OCI-LY7 (cell line): ENCODE measurements at regions not wholly inside any gene's neighbourhood (a gene's known extent, or its start where the extent isn't known, plus 50 kb on each side); places are given as distances from the start of the nearest gene placed in this dataset. TPM values are rescaled to one million over a fixed set of nuclear protein-coding genes. Genes with fewer than 3 reads are reported as not detected.

Experiments used
- BruUV-seq: library from RNA; stranded (reverse); fragments of 400-500 nt; replicated peaks from 2 replicates; lab custom pipeline; 2021; lab: Mats Ljungman, UMichigan
- CTCF ChIA-PET: fragments of 300-600 bp; sonication (Branson Sonifier 250); formaldehyde crosslinking; loops from one replicate; lab custom pipeline; 2022; ENCODE audit warnings: antibody characterized with exemption; ENCODE audit not compliant: unreplicated experiment; lab: Charles Lee
- POLR2A ChIA-PET: fragments of 300-600 bp; sonication (Branson Sonifier 250); formaldehyde crosslinking; loops from one replicate; lab custom pipeline; 2022; ENCODE audit warnings: antibody characterized with exemption; lab: Charles Lee
- DNase-seq: peaks from one replicate; pipeline ENCODE4 v3.0.0-alpha.2; 2015; ENCODE audit warnings: low spot score
- H2AFZ ChIP-seq: fragments of 200-600 bp; sonication (generic), shearing (Covaris generic); 2 replicates; pipeline ENCODE4 v1.6.1; 2014; ENCODE audit warnings: mild to moderate bottlenecking, antibody characterized with exemption, low read length, moderate library complexity
- H3K27ac ChIP-seq: fragments of 200-600 bp; sonication (generic); 2 replicates; pipeline ENCODE4 v1.5.1; 2014; ENCODE audit warnings: mixed run types, low read depth, mild to moderate bottlenecking, moderate library complexity, low read length, inconsistent platforms; ENCODE audit not compliant: poor library complexity, severe bottlenecking
- H3K36me3 ChIP-seq: fragments of 200-600 bp; sonication (generic); 2 replicates; pipeline ENCODE4 v1.6.1; 2014; ENCODE audit warnings: mild to moderate bottlenecking, antibody characterized with exemption, low read length, moderate library complexity, mixed read lengths; ENCODE audit not compliant: insufficient read depth
- H3K4me1 ChIP-seq: fragments of 200-600 bp; sonication (generic); 2 replicates; pipeline ENCODE4 v1.5.1; 2014; ENCODE audit warnings: mild to moderate bottlenecking, low read length; ENCODE audit not compliant: insufficient read depth, poor library complexity, severe bottlenecking
- H3K4me2 ChIP-seq: fragments of 200-600 bp; sonication (generic); 2 replicates; pipeline ENCODE4 v1.6.1; 2014; ENCODE audit warnings: mild to moderate bottlenecking, low read length
- H3K4me3 ChIP-seq: fragments of 200-600 bp; sonication (generic); 2 replicates; pipeline ENCODE4 v1.5.1; 2014; ENCODE audit warnings: mild to moderate bottlenecking, low read depth, low read length; ENCODE audit not compliant: poor library complexity, severe bottlenecking
- H3K79me2 ChIP-seq: fragments of 200-600 bp; sonication (generic); 2 replicates; pipeline ENCODE4 v1.6.1; 2016; ENCODE audit warnings: low read depth, mild to moderate bottlenecking, low read length, moderate library complexity, mixed read lengths; ENCODE audit not compliant: insufficient read depth
- H3K9me2 ChIP-seq: fragments of 200-600 bp; sonication (generic); 2 replicates; pipeline ENCODE4 v1.6.1; 2016; ENCODE audit warnings: mild to moderate bottlenecking, low read length, mixed read lengths; ENCODE audit not compliant: insufficient read depth
- H3K9me3 ChIP-seq: fragments of 200-600 bp; sonication (generic); 2 replicates; pipeline ENCODE4 v1.6.1; 2014; ENCODE audit warnings: mild to moderate bottlenecking, mixed run types, low read length, mixed read lengths
- H4K20me1 ChIP-seq: fragments of 200-600 bp; sonication (generic); 2 replicates; pipeline ENCODE4 v1.6.1; 2014; ENCODE audit warnings: mild to moderate bottlenecking, antibody characterized with exemption, low read length, moderate library complexity, mixed read lengths; ENCODE audit not compliant: insufficient read depth
- EZH2phosphoT487 ChIP-seq: fragments of 200-600 bp; sonication (generic); IDR thresholded peaks from 2 replicates; pipeline ENCODE4 v1.6.1; 2018; ENCODE audit warnings: low read depth, borderline replicate concordance, mild to moderate bottlenecking, mixed run types, antibody characterized with exemption, low read length, moderate library complexity, mixed read lengths
- intact Hi-C: fragments of 100-400 bp; cut with micrococcal nuclease; formaldehyde crosslinking; loops from one replicate; pipeline ENCODE4 v1.10.0; 2022; ENCODE audit not compliant: unreplicated experiment
- small RNA-seq: library from RNA; depleted of rRNA; stranded (forward); fragments of <200 nt; gene quantifications from one replicate; pipeline ENCODE3, GENCODE V24; 2014
- TF ChIP-seq, protein P1 (sequence below): fragments of 200-600 bp; sonication (generic); conservative IDR thresholded peaks from 2 replicates; pipeline ENCODE4 v1.5.1; 2014; ENCODE audit warnings: mild to moderate bottlenecking, antibody characterized with exemption, low read length, moderate library complexity, mixed read lengths

DNA sequence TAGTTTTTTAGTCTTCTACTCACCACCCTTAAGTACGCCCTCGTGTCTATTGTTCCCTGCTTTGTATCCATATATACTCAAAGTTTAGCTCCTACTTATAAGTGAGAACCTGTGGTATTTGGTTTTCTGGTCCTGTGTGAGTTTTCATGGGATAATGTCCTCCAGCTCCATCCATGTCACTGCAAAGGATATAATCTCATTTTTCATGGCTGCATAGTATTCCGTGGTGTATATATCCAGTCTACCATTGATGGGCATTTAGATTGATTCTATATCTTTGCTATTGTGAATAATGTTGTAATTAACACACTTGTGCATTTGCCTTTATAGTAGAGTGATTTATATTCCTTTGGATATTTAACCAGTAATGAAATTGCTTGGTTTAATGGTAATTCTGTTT is 579.9 kb downstream of the CDH18 start:
- no peak for DNase-seq
- POLR2A ChIA-PET = interaction anchor here (1.0 kb wide), 1 partner anchor 8 kb away, joined by 3 read pairs; no protein-coding TSS in a partner anchor
- BruUV-seq = no TSS peak
- Histone ChIP-seq H3K9me3 (0 out of 2 replicates have a peak, but pooled peaks cover 4% of the 10 kb centered on the region), H3K79me2 (no peaks in the 10 kb centered on the region), H3K9me2 (no peaks in the 10 kb centered on the region), H2AFZ (no peak overlapping the region), H3K4me3 (no peak overlapping the region), H3K4me2 (no peak overlapping the region), H4K20me1 (no peaks in the 10 kb centered on the region), H3K27ac (no peak overlapping the region), H3K4me1 (no peaks in the 10 kb centered on the region), H3K36me3 (no peaks in the 10 kb centered on the region)
- CTCF ChIA-PET = no interaction called here
- TF ChIP-seq EZH2phosphoT487 = no peak
- TF ChIP-seq, protein P1, sequence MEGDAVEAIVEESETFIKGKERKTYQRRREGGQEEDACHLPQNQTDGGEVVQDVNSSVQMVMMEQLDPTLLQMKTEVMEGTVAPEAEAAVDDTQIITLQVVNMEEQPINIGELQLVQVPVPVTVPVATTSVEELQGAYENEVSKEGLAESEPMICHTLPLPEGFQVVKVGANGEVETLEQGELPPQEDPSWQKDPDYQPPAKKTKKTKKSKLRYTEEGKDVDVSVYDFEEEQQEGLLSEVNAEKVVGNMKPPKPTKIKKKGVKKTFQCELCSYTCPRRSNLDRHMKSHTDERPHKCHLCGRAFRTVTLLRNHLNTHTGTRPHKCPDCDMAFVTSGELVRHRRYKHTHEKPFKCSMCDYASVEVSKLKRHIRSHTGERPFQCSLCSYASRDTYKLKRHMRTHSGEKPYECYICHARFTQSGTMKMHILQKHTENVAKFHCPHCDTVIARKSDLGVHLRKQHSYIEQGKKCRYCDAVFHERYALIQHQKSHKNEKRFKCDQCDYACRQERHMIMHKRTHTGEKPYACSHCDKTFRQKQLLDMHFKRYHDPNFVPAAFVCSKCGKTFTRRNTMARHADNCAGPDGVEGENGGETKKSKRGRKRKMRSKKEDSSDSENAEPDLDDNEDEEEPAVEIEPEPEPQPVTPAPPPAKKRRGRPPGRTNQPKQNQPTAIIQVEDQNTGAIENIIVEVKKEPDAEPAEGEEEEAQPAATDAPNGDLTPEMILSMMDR = no peak
- intact Hi-C loops = no loop called here

DNA sequence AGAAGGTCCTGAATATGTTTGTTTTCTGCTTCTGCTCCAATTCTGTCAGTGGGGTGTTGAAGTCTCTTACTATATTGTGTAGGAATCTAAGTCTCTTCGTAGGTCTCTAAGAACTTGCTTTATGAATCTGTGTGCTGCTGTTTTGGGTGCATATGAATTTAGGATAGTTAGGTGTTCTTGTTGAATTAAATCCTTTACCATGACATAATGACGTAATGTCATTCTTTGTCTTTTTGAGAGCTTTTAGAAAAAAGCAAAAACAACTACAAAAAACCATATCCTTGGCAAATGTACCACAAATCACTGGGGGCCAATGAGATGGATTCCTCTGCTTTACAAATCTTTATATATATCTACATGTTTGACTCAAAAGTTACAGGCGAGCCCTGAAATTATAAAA is 576.1 kb downstream of the CDH18 start:
- intact Hi-C loops = no loop called here
- CTCF ChIA-PET = no interaction called here
- BruUV-seq = no TSS peak

More for the DNA sequence above, 576.1 kb downstream of the CDH18 start:
- DNase-seq = no peak
- H4K20me1 ChIP-seq = no peaks in the 10 kb centered on the region
- no peaks in the 10 kb centered on the region for H3K4me1 ChIP-seq
- H3K4me3 ChIP-seq = no peak overlapping the region
- 0 out of 2 replicates have a peak, but pooled peaks cover 4% of the 10 kb centered on the region for H3K9me3 ChIP-seq
- no peaks in the 10 kb centered on the region for H3K36me3 ChIP-seq
- no peak overlapping the region for H3K4me2 ChIP-seq
- peak overlapping the region; percentile 52; the same call in 1 of the 2 replicates for H2AFZ ChIP-seq
- TF ChIP-seq, protein P1 = no peak
- no peak for TF ChIP-seq EZH2phosphoT487
- H3K27ac ChIP-seq = no peak overlapping the region
- no peaks in the 10 kb centered on the region for H3K9me2 ChIP-seq
- POLR2A ChIA-PET = interaction anchor here (0.6 to 2.2 kb wide), 3 partner anchors 11 to 141 kb away, joined by 3 to 6 read pairs (median 3); no protein-coding TSS in a partner anchor
- H3K79me2 ChIP-seq = no peaks in the 10 kb centered on the region

Small RNAs in the stretch of these regions (small RNA-seq; reads per million reads assigned to genes)
- gene AC025768.1 (not detected), gene RF00017 (not detected), gene RF00136 (0.78 reads per million, percentile 34 among the genes with 10 or more reads in this experiment), gene RN7SL58P (not detected)
